ENCODE measurements at regions not wholly inside any gene's neighbourhood (a gene's known extent, or its start where the extent isn't known, plus 50 kb on each side); places are given as distances from the start of the nearest gene placed in this dataset.

- no peak for DNase-seq
Observed at GRCh38 chr22:48908547-48908946, 919.1 kb downstream of the BRD1 start.

- no peak for DNase-seq
Observed at GRCh38 chr22:48907591-48907990, 920.1 kb downstream of the BRD1 start.

GRCh38 chr22:48906216-48906835, 921.3 kb downstream of the BRD1 start:
- no peak for DNase-seq

- no peak for DNase-seq
Observed at GRCh38 chr22:48905206-48905975, 922.3 kb downstream of the BRD1 start.

- no peak for DNase-seq
Observed at GRCh38 chr22:48902983-48903650, 924.6 kb downstream of the BRD1 start.

- DNase-seq: no peak
Observed at GRCh38 chr22:48902001-48902869, 925.4 kb downstream of the BRD1 start.

GRCh38 chr22:48901324-48901723, 926.3 kb downstream of the BRD1 start:
- no peak for DNase-seq

GRCh38 chr22:48900626-48901025, 927.0 kb downstream of the BRD1 start:
- DNase-seq: no peak

GRCh38 chr22:48900327-48900597, 927.4 kb downstream of the BRD1 start:
- DNase-seq: no peak

- DNase-seq: no peak
Observed at GRCh38 chr22:48899523-48900326, 927.9 kb downstream of the BRD1 start.

- DNase-seq: no peak
Observed at GRCh38 chr22:48898524-48899250, 929.0 kb downstream of the BRD1 start.

GRCh38 chr22:48897645-48898370, 929.9 kb downstream of the BRD1 start:
- DNase-seq: no peak

GRCh38 chr22:48896766-48897644, 930.7 kb downstream of the BRD1 start:
- DNase-seq: peak; percentile 38

GRCh38 chr22:48895831-48896765, 931.6 kb downstream of the BRD1 start:
- no peak for DNase-seq

GRCh38 chr22:48895336-48895735, 932.3 kb downstream of the BRD1 start:
- DNase-seq: no peak

- DNase-seq: no peak
Observed at GRCh38 chr22:48894804-48895250, 932.8 kb downstream of the BRD1 start.

GRCh38 chr22:48894064-48894671, 933.5 kb downstream of the BRD1 start:
- DNase-seq: no peak
